ENCODE measurements at regions not wholly inside any gene's neighbourhood (a gene's known extent, or its start where the extent isn't known, plus 50 kb on each side); places are given as distances from the start of the nearest gene placed in this dataset.

DNA sequence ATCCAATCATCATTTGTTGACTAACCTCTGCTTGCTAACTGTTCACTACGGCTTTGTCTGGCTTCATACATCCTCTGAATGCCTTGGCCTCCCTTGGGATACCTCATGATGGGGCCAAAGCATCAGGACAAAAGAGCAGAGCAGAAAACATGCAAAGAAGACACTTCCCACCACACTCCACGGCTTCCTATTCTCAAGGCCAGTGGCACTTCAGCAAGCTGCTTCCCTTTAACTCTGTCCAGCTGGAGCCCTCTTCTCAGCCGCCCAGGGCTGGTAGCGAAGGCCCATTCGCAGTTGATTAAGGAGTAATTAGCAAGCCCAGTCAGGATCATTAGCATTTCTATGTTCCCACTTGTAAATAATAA is 224.3 kb upstream of the FGGY start:
- H3K27me3 ChIP-seq (ENCODE audit: control insufficient read depth, insufficient read depth, low read length), result no peaks in the 10 kb centered on the region
- no peaks in the 10 kb centered on the region for H3K36me3 ChIP-seq (ENCODE audit: control insufficient read depth, insufficient read depth, low read length)

GRCh38 chr1:59074598-59074997 is 222.3 kb upstream of the FGGY start:
- peaks cover 15% of the 10 kb centered on the region for H3K4me1 ChIP-seq (ENCODE audit: control insufficient read depth, insufficient read depth, low read length)
- H3K36me3 ChIP-seq (ENCODE audit: control insufficient read depth, insufficient read depth, low read length), result no peaks in the 10 kb centered on the region
- no peak overlapping the region for H3K4me3 ChIP-seq (ENCODE audit: low read length)
- H3K27me3 ChIP-seq (ENCODE audit: control insufficient read depth, insufficient read depth, low read length), result no peaks in the 10 kb centered on the region
- no peaks in the 10 kb centered on the region for H3K9me3 ChIP-seq (ENCODE audit: control insufficient read depth, low read length)
- no peak overlapping the region for H3K9ac ChIP-seq (ENCODE audit: low read length)

More for the DNA sequence above, 224.3 kb upstream of the FGGY start:
- peaks cover 15% of the 10 kb centered on the region for H3K4me1 ChIP-seq (ENCODE audit: control insufficient read depth, insufficient read depth, low read length)
- H3K9ac ChIP-seq (ENCODE audit: low read length), result no peak overlapping the region
- H3K4me3 ChIP-seq (ENCODE audit: low read length), result no peak overlapping the region
- no peaks in the 10 kb centered on the region for H3K9me3 ChIP-seq (ENCODE audit: control insufficient read depth, low read length)

GRCh38 chr1:59075021-59075420 is 221.9 kb upstream of the FGGY start:
- no peaks in the 10 kb centered on the region for H3K27me3 ChIP-seq (ENCODE audit: control insufficient read depth, insufficient read depth, low read length)
- no peaks in the 10 kb centered on the region for H3K9me3 ChIP-seq (ENCODE audit: control insufficient read depth, low read length)
- H3K4me3 ChIP-seq (ENCODE audit: low read length), result no peak overlapping the region
- H3K36me3 ChIP-seq (ENCODE audit: control insufficient read depth, insufficient read depth, low read length), result no peaks in the 10 kb centered on the region
- H3K4me1 ChIP-seq (ENCODE audit: control insufficient read depth, insufficient read depth, low read length), result peaks cover 15% of the 10 kb centered on the region
- no peak overlapping the region for H3K9ac ChIP-seq (ENCODE audit: low read length)

DNA sequence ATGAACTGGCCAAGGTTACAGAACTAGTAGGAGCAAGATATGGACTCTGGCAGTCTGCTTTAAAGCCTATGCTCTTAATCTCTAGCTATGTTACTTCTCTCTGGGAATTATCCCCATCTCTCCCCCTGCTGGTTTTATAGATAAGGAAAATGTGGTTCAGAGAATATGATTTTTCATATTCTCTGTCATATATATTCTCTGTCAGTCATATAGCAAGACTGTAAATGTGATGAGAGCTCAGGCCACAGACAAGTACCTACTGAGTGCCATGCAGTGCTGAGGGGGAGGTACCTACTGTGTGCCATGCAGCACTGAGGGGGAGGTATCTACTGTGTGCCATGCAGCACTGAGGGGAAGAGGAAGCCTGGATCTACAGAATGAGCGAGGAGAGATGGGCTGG is 220.3 kb upstream of the FGGY start:
- H3K27me3 ChIP-seq (ENCODE audit: control insufficient read depth, insufficient read depth, low read length), result no peaks in the 10 kb centered on the region
- H3K4me3 ChIP-seq (ENCODE audit: low read length), result no peak overlapping the region
- H3K36me3 ChIP-seq (ENCODE audit: control insufficient read depth, insufficient read depth, low read length), result no peaks in the 10 kb centered on the region
- no peak overlapping the region for H3K9ac ChIP-seq (ENCODE audit: low read length)
- peaks cover 1% of the 10 kb centered on the region for H3K4me1 ChIP-seq (ENCODE audit: control insufficient read depth, insufficient read depth, low read length)
- H3K9me3 ChIP-seq (ENCODE audit: control insufficient read depth, low read length), result no peaks in the 10 kb centered on the region

DNA sequence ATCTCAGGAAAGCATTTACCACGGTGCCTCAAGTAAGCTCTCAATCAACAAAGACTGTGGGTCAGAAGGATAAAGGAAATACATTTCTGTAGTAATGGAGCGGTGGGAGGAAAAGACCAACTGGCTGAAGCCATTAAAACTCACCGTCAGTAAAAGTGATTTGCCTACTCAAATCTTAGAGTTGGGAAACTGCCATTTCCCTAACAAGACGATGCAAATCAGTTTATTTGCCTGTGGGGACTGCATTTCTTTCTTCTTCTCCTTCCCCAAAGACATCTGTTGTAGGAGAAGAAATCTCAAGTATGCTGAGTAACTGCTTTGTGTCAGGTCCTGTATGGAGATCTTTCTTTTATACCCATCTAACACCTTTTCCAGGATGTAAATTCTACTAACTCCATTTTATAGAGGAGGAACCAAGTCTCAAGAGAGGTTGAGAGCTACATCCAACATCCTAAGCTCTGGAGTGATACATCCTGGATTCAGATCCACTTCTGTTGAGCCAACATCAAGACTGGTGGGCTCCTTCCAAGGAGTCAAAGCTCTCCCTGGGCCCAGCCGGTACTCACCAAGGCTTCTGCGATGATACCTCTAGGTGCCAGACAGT is 219.3 kb upstream of the FGGY start:
- Histone ChIP-seq H3K9me3 (ENCODE audit: control insufficient read depth, low read length) (no peaks in the 10 kb centered on the region), H3K27me3 (ENCODE audit: control insufficient read depth, insufficient read depth, low read length) (no peaks in the 10 kb centered on the region), H3K4me3 (ENCODE audit: low read length) (no peak overlapping the region), H3K36me3 (ENCODE audit: control insufficient read depth, insufficient read depth, low read length) (no peaks in the 10 kb centered on the region), H3K4me1 (ENCODE audit: control insufficient read depth, insufficient read depth, low read length) (no peaks in the 10 kb centered on the region), H3K9ac (ENCODE audit: low read length) (no peak overlapping the region)

GRCh38 chr1:59078070-59078800 is 218.7 kb upstream of the FGGY start:
- Histone ChIP-seq H3K27me3 (ENCODE audit: control insufficient read depth, insufficient read depth, low read length) (no peaks in the 10 kb centered on the region), H3K36me3 (ENCODE audit: control insufficient read depth, insufficient read depth, low read length) (no peaks in the 10 kb centered on the region), H3K9me3 (ENCODE audit: control insufficient read depth, low read length) (no peaks in the 10 kb centered on the region), H3K4me3 (ENCODE audit: low read length) (no peak overlapping the region), H3K4me1 (ENCODE audit: control insufficient read depth, insufficient read depth, low read length) (no peaks in the 10 kb centered on the region), H3K9ac (ENCODE audit: low read length) (no peak overlapping the region)

DNA sequence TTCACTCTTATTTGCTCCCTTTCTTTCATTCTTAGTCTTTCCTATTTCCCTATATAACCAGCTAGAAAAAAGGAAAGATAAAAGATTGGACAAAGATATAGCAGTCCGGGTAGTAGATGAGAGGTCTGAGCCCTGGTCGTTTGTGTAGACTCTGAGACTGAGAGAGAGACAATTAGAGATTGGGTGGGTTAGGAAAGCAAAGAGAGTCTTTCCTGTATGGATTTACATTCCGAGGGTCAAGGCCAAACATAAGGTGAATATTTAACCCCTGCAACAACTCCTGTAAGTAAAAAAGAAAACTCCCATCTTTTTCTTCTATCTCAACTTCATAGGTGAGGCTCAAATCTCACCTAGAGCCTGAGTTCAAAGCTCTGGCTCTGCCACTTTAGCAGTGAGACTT is 218.0 kb upstream of the FGGY start:
- Histone ChIP-seq H3K9me3 (ENCODE audit: control insufficient read depth, low read length) (no peaks in the 10 kb centered on the region), H3K9ac (ENCODE audit: low read length) (no peak overlapping the region)

DNA sequence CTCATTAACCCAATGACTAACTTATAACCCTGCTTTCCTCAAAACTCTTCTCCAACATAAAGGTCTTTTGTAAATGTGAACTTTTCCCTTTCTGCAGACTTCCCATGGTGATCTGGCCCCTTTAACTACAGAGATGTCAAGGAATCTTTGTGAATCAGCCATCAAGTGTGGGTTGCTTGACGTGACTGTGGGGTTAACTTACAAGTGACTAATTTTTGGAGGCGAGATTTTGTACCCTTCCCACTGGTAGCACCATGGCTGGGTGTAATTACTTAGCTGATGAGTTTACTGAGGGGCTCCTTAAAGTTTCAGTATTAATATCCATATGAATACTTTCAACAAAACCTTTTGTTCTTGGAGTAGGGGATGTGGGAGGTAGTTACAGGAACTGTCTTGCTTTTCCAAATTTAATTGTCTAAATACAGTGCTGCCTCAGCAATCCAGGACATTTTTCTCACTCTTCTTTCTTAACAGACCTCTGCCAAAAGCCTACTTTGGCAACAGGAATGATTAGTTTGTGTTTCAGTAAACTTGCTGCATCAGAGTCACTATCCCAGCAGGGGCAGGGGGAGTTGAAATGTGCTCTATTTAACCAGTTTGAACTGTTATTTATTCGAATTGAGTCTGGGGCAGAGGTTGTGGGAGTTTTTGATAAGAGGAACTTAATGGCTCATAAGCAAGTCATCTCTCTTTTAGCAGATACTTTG is 217.3 kb upstream of the FGGY start:
- no peak overlapping the region for H3K4me3 ChIP-seq (ENCODE audit: low read length)
- H3K27me3 ChIP-seq (ENCODE audit: control insufficient read depth, insufficient read depth, low read length), result no peaks in the 10 kb centered on the region
- H3K9me3 ChIP-seq (ENCODE audit: control insufficient read depth, low read length), result no peaks in the 10 kb centered on the region
- peaks cover 4% of the 10 kb centered on the region for H3K4me1 ChIP-seq (ENCODE audit: control insufficient read depth, insufficient read depth, low read length)
- no peaks in the 10 kb centered on the region for H3K36me3 ChIP-seq (ENCODE audit: control insufficient read depth, insufficient read depth, low read length)
- no peak overlapping the region for H3K9ac ChIP-seq (ENCODE audit: low read length)

More for the DNA sequence above, 218.0 kb upstream of the FGGY start:
- Histone ChIP-seq H3K4me1 (ENCODE audit: control insufficient read depth, insufficient read depth, low read length) (no peaks in the 10 kb centered on the region), H3K4me3 (ENCODE audit: low read length) (no peak overlapping the region), H3K27me3 (ENCODE audit: control insufficient read depth, insufficient read depth, low read length) (no peaks in the 10 kb centered on the region), H3K36me3 (ENCODE audit: control insufficient read depth, insufficient read depth, low read length) (no peaks in the 10 kb centered on the region)

- Histone ChIP-seq H3K27me3 (ENCODE audit: control insufficient read depth, insufficient read depth, low read length) (no peaks in the 10 kb centered on the region), H3K9me3 (ENCODE audit: control insufficient read depth, low read length) (no peaks in the 10 kb centered on the region), H3K9ac (ENCODE audit: low read length) (no peak overlapping the region), H3K4me3 (ENCODE audit: low read length) (no peak overlapping the region), H3K4me1 (ENCODE audit: control insufficient read depth, insufficient read depth, low read length) (peaks cover 4% of the 10 kb centered on the region), H3K36me3 (ENCODE audit: control insufficient read depth, insufficient read depth, low read length) (no peaks in the 10 kb centered on the region)
Observed at GRCh38 chr1:59081181-59081580, 215.7 kb upstream of the FGGY start.

GRCh38 chr1:59081795-59082194 is 215.1 kb upstream of the FGGY start:
- Histone ChIP-seq H3K9ac (ENCODE audit: low read length) (no peak overlapping the region), H3K27me3 (ENCODE audit: control insufficient read depth, insufficient read depth, low read length) (no peaks in the 10 kb centered on the region), H3K36me3 (ENCODE audit: control insufficient read depth, insufficient read depth, low read length) (no peaks in the 10 kb centered on the region), H3K4me1 (ENCODE audit: control insufficient read depth, insufficient read depth, low read length) (peaks cover 4% of the 10 kb centered on the region), H3K9me3 (ENCODE audit: control insufficient read depth, low read length) (no peaks in the 10 kb centered on the region), H3K4me3 (ENCODE audit: low read length) (no peak overlapping the region)

DNA sequence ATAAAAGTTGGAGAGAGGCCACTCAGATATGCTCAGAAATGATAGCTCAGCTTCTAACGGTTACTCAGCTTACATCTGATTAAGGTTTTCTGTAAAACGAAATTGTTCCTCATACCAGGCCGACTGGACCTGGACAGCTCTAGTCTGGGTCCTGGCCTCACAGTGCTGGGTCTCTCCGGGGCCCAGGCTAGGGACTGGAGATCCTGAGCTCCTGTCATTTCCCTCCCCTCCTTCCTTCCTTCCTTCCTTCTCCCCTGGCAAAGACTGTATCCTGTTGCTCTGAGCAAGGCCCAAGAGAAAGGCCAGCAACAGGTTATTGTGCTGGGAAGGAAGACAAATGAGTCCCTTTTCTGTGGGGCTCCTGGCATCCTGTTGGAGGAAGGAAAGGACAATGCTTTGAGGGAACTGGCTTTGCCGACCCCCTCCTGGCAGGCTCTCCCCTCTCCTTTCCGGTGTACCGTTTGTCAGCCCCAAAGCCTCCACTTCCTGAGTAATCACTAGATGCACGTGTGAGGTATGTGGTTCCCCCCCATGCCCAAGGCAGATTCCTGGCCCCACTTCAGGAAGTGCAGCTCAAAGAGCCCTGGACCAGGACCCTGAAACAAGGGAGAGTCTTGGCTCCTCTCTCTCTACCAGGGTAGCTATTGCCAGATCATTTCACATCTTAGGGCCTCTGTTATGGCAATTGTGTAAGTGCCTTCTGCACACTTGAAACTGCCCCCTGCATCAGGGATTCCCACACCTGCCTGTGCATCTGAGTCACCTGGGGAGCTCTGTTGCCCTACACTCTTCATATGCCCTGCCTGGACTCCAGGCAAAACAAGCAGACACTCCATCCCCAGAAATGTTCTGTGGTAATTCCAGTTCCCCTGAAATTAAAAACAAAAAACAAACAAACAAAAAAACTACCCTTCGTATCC is 212.7 kb upstream of the FGGY start:
- Histone ChIP-seq H3K36me3 (ENCODE audit: control insufficient read depth, insufficient read depth, low read length) (no peaks in the 10 kb centered on the region), H3K27me3 (ENCODE audit: control insufficient read depth, insufficient read depth, low read length) (no peaks in the 10 kb centered on the region)

More for the DNA sequence above, 212.7 kb upstream of the FGGY start:
- no peaks in the 10 kb centered on the region for H3K9me3 ChIP-seq (ENCODE audit: control insufficient read depth, low read length)
- no peak overlapping the region for H3K9ac ChIP-seq (ENCODE audit: low read length)
- H3K4me3 ChIP-seq (ENCODE audit: low read length), result no peak overlapping the region
- peaks cover 4% of the 10 kb centered on the region for H3K4me1 ChIP-seq (ENCODE audit: control insufficient read depth, insufficient read depth, low read length)
